Glutamatergic neuron (in vitro differentiated cells): ENCODE measurements at regions not wholly inside any gene's neighbourhood (a gene's known extent, or its start where the extent isn't known, plus 50 kb on each side); places are given as distances from the start of the nearest gene placed in this dataset.

Source experiments
- DNase-seq: peaks from one replicate; pipeline ENCODE4 v3.0.0; 2022
- H3K27ac Mint-ChIP-seq: one replicate; pipeline ENCODE4 v1.8.0; 2020; ENCODE audit warnings: mild to moderate bottlenecking, mixed read lengths, inconsistent platforms; ENCODE audit not compliant: unreplicated experiment
- H3K27me3 Mint-ChIP-seq: one replicate; pipeline ENCODE4 v1.8.0; 2020; ENCODE audit warnings: mild to moderate bottlenecking, moderate library complexity, mixed read lengths, inconsistent platforms; ENCODE audit not compliant: unreplicated experiment
- H3K36me3 Mint-ChIP-seq: one replicate; pipeline ENCODE4 v1.8.0; 2020; ENCODE audit warnings: mild to moderate bottlenecking, mixed read lengths, inconsistent platforms; ENCODE audit not compliant: unreplicated experiment
- H3K4me1 Mint-ChIP-seq: one replicate; pipeline ENCODE4 v1.8.0; 2020; ENCODE audit warnings: mild to moderate bottlenecking, low read depth, mixed read lengths, inconsistent platforms; ENCODE audit not compliant: unreplicated experiment
- H3K4me3 Mint-ChIP-seq: one replicate; pipeline ENCODE4 v1.8.0; 2020; ENCODE audit warnings: mild to moderate bottlenecking, mixed read lengths, inconsistent platforms; ENCODE audit not compliant: unreplicated experiment
- H3K9me3 Mint-ChIP-seq: one replicate; pipeline ENCODE4 v1.8.0; 2020; ENCODE audit warnings: mild to moderate bottlenecking, moderate library complexity, mixed read lengths, inconsistent platforms; ENCODE audit not compliant: unreplicated experiment
- CTCF ChIP-seq: fragments of 200-600 bp; sonication (generic); IDR thresholded peaks from one replicate; pipeline ENCODE4 v1.5.0; 2021; ENCODE audit not compliant: partially characterized antibody, unreplicated experiment

GRCh38 chr13:48790966-48791365, 137.2 kb downstream of the CYSLTR2 start:
- Mint-ChIP-seq H3K27me3 (no peaks in the 10 kb centered on the region), H3K9me3 (peaks cover 2% of the 10 kb centered on the region), H3K27ac (no peak overlapping the region), H3K4me3 (no peak overlapping the region), H3K36me3 (peaks cover 5% of the 10 kb centered on the region), H3K4me1 (no peaks in the 10 kb centered on the region)
- no peak for TF ChIP-seq CTCF
- no peak for DNase-seq

GRCh38 chr13:48797127-48797526, 143.4 kb downstream of the CYSLTR2 start:
- TF ChIP-seq CTCF = no peak
- no peak for DNase-seq
- Mint-ChIP-seq H3K27me3 (no peaks in the 10 kb centered on the region), H3K36me3 (no peaks in the 10 kb centered on the region), H3K4me1 (no peaks in the 10 kb centered on the region), H3K9me3 (no peaks in the 10 kb centered on the region), H3K4me3 (no peak overlapping the region), H3K27ac (no peak overlapping the region)

GRCh38 chr13:48797761-48798160, 144.0 kb downstream of the CYSLTR2 start:
- Mint-ChIP-seq H3K27me3 (no peaks in the 10 kb centered on the region), H3K9me3 (no peaks in the 10 kb centered on the region), H3K4me3 (no peak overlapping the region), H3K4me1 (no peaks in the 10 kb centered on the region), H3K27ac (no peak overlapping the region), H3K36me3 (no peaks in the 10 kb centered on the region)
- TF ChIP-seq CTCF = no peak
- DNase-seq = no peak

- Mint-ChIP-seq H3K36me3 (no peaks in the 10 kb centered on the region), H3K27ac (no peak overlapping the region), H3K27me3 (no peaks in the 10 kb centered on the region), H3K4me1 (no peaks in the 10 kb centered on the region), H3K9me3 (no peaks in the 10 kb centered on the region), H3K4me3 (no peak overlapping the region)
- no peak for DNase-seq
- no peak for TF ChIP-seq CTCF
Observed at GRCh38 chr13:48798180-48798579, 144.5 kb downstream of the CYSLTR2 start.

GRCh38 chr13:48801255-48801654, 147.5 kb downstream of the CYSLTR2 start:
- TF ChIP-seq CTCF = no peak
- Mint-ChIP-seq H3K4me1 (no peaks in the 10 kb centered on the region), H3K4me3 (no peak overlapping the region), H3K27ac (no peak overlapping the region), H3K27me3 (no peaks in the 10 kb centered on the region), H3K9me3 (no peaks in the 10 kb centered on the region), H3K36me3 (no peaks in the 10 kb centered on the region)
- DNase-seq = no peak
